Adrenal gland (tissue), 5 donors: ENCODE measurements at regions not wholly inside any gene's neighbourhood (a gene's known extent, or its start where the extent isn't known, plus 50 kb on each side); places are given as distances from the start of the nearest gene placed in this dataset.

Source experiments
- CTCF ChIP-seq, 6 experiments: fragments of 450-650 bp in 4 of 6; fragments of 200-600 bp in 2 of 6; sonication (generic) in 1 of 6; IDR thresholded peaks; 1 replicate in 5 of 6; 2 replicates in 1 of 6; pipeline versions ENCODE4 v1.5.1 to v1.8.0; 2016 to 2021; ENCODE audit warnings: antibody characterized with exemption in 6 of 6, mild to moderate bottlenecking in 2 of 6, moderate library complexity in 1 of 6
- POLR2A ChIP-seq, 2 donors: fragments of 450-650 bp; IDR thresholded peaks; one replicate each; pipeline ENCODE4 v1.6.1; 2017; ENCODE audit warnings: antibody characterized with exemption in 2 of 2, mild to moderate bottlenecking in 2 of 2, moderate library complexity in 1 of 2
- donor health status: DM: no; HTN: no; CAD: no.

DNA sequence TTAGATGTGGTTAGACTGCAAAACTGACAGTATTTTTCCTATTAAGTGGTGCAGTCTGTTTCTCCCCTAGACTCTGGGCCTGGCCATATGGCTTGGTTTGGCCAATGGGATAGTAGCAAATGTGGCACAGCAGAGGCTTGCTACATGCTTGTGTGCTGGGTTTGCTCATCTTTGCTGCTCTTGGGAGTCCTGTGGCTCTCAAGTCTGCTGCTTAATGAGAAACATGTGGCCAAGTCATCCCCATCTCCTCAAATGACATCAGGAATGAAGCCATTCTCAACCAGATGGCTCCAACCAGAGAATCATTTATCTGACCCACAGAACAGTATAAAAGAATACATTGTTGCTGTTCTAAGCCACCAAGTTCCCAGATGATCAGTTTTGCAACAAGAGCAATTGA, 57.1 kb upstream of the PAX3 start:
- TF ChIP-seq CTCF (IDR thresholded peaks at IDR 0.05), result no peak
- no peak for TF ChIP-seq POLR2A (IDR thresholded peaks at IDR 0.05)
